HEK293T (cell line): ENCODE measurements at regions not wholly inside any gene's neighbourhood (a gene's known extent, or its start where the extent isn't known, plus 50 kb on each side); places are given as distances from the start of the nearest gene placed in this dataset.

Source experiments
- ARNT ChIP-seq: fragments of 450-650 bp; IDR thresholded peaks from 2 replicates; pipeline ENCODE4 v1.6.1; 2017; ENCODE audit warnings: mild to moderate bottlenecking
- BHLHE40 ChIP-seq: fragments of 450-650 bp; IDR thresholded peaks from 2 replicates; pipeline ENCODE4 v1.6.1; 2016; ENCODE audit warnings: mild to moderate bottlenecking, moderate library complexity, borderline replicate concordance
- FOXK2 ChIP-seq: fragments of 450-650 bp; IDR thresholded peaks from 2 replicates; pipeline ENCODE4 v1.6.1; 2016; ENCODE audit warnings: mild to moderate bottlenecking
- PKNOX1 ChIP-seq: fragments of 450-650 bp; IDR thresholded peaks from 2 replicates; pipeline ENCODE4 v1.6.1; 2016
- SP1 ChIP-seq: fragments of 450-650 bp; IDR thresholded peaks from 2 replicates; pipeline ENCODE4 v1.6.1; 2017
- SUZ12 ChIP-seq: fragments of 450-650 bp; IDR thresholded peaks from 2 replicates; pipeline ENCODE4 v1.6.1; 2016; ENCODE audit warnings: mild to moderate bottlenecking

DNA sequence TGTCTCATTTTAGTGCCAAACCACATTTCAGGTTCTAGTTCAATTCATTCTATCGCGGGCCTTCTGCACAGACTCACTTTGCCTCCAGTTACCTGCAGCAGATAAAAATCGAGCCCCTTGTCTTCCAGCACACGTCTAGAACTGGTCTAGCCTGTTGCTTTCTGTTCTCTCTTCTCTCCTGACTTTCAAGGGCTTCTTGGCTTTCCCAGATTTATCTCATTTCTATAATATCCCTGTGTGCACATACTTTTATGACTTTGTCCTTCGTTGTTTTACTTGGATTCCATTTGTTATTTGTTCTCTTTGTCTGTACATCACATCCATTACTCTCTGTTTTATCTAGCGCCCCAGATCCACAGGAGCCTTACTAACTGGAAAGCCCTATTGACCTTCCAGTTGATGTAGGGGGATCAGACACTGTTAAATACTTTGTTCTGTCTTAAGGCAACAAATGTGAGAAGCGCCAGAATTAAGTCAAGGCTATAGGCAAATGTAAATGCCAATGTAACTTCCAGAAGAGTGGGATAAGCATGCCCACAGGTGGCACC lies 284.5 kb upstream of the ADGRL4 start:
- TF ChIP-seq SUZ12: no peak
- no peak for TF ChIP-seq BHLHE40
- no peak for TF ChIP-seq PKNOX1
- TF ChIP-seq ARNT: no peak
- no peak for TF ChIP-seq FOXK2
- no peak for TF ChIP-seq SP1
